HL-60 (cell line): ENCODE measurements at regions not wholly inside any gene's neighbourhood (a gene's known extent, or its start where the extent isn't known, plus 50 kb on each side); places are given as distances from the start of the nearest gene placed in this dataset.

Experiments used
- GABPA ChIP-seq: IDR thresholded peaks from 2 replicates; pipeline ENCODE4 v1.6.1; 2012; ENCODE audit warnings: low read depth
- POLR2AphosphoS5 ChIP-seq: IDR thresholded peaks from 2 replicates; pipeline ENCODE4 v1.6.1; 2012; ENCODE audit warnings: low read depth
- TF ChIP-seq, protein P1 (sequence below): IDR thresholded peaks from one replicate; pipeline ENCODE4 v1.5.1; 2011; ENCODE audit warnings: low read length, control low read depth, inconsistent platforms; ENCODE audit not compliant: insufficient read depth

DNA sequence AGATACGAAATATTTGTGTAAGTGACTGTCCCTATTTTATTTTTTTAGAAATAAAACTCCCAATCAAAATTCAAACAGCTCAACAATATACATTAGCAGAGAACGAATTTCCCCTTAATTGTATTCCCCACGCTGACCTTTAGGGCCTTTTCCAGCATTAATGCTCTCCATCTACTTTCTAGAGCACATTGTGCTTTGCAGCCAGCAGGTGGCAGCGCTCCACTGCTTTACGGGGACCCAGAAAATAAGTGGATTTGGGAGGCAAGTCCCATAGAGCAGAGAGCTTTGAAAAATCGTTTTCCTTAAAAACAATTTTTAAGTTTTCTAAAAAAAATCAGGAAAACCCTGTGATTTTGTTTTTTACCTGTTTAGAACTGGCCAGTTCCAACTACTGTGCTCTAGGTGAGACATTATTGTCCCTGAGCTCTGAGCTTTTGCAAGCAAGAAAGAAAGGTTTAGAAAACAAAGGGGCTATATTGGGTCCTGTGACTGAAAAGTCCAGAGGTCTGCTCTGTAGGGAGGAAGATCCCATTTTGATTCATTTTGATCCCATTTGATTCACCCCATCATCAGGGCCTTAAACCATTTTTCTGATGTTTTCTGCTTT, 144.4 kb upstream of the ZNF644 start:
- TF ChIP-seq, protein P1, sequence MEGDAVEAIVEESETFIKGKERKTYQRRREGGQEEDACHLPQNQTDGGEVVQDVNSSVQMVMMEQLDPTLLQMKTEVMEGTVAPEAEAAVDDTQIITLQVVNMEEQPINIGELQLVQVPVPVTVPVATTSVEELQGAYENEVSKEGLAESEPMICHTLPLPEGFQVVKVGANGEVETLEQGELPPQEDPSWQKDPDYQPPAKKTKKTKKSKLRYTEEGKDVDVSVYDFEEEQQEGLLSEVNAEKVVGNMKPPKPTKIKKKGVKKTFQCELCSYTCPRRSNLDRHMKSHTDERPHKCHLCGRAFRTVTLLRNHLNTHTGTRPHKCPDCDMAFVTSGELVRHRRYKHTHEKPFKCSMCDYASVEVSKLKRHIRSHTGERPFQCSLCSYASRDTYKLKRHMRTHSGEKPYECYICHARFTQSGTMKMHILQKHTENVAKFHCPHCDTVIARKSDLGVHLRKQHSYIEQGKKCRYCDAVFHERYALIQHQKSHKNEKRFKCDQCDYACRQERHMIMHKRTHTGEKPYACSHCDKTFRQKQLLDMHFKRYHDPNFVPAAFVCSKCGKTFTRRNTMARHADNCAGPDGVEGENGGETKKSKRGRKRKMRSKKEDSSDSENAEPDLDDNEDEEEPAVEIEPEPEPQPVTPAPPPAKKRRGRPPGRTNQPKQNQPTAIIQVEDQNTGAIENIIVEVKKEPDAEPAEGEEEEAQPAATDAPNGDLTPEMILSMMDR: peak; percentile 74
- TF ChIP-seq POLR2AphosphoS5 (no peak), GABPA (no peak)
